ENCODE measurements at regions not wholly inside any gene's neighbourhood (a gene's known extent, or its start where the extent isn't known, plus 50 kb on each side); places are given as distances from the start of the nearest gene placed in this dataset.

GRCh38 chr10:4437791-4438190 lies 388.2 kb upstream of the AKR1E2 start:
- 67% methylated on average over 1 of the region's 1 CpG for WGBS

More at GRCh38 chr10:4437791-4438190, 388.2 kb upstream of the AKR1E2 start:
- DNase-seq (ENCODE audit: low spot score), result no peak
- Histone ChIP-seq H3K9me3 (ENCODE audit: control insufficient read depth in 4 of 4, low read length in 3 of 4) (peaks cover 0 to 12% (median 3%) of the 10 kb centered on the region in 4 donors), H3K4me3 (ENCODE audit: low read depth in 1 of 3, low read length in 3 of 3) (no peak overlapping the region), H3K9ac (ENCODE audit: low read depth in 1 of 2, low read length in 2 of 2) (no peak overlapping the region), H3K4me1 (ENCODE audit: control insufficient read depth in 4 of 4, insufficient read depth in 4 of 4, low read length in 3 of 4) (no peaks in the 10 kb centered on the region), H3K36me3 (ENCODE audit: control insufficient read depth in 4 of 4, insufficient read depth in 3 of 4, low read depth in 1 of 4, low read length in 3 of 4) (no peaks in the 10 kb centered on the region), H3K27me3 (ENCODE audit: control insufficient read depth in 4 of 4, insufficient read depth in 4 of 4, low read length in 3 of 4) (no peaks in the 10 kb centered on the region), H3K27ac (ENCODE audit: low read depth in 1 of 2, low read length in 2 of 2) (no peak overlapping the region)
- TF ChIP-seq FOXA1 (IDR thresholded peaks at IDR 0.05) (no peak), TAF1 (conservative IDR thresholded peaks at IDR 0.05) (no peak), REST (IDR thresholded peaks at IDR 0.05) (no peak), JUND (IDR thresholded peaks at IDR 0.05) (no peak), NR2F2 (IDR thresholded peaks at IDR 0.05) (no peak), RAD21 (IDR thresholded peaks at IDR 0.05) (no peak), MAX (IDR thresholded peaks at IDR 0.05) (no peak), HNF4A (conservative IDR thresholded peaks at IDR 0.05) (no peak), YY1 (IDR thresholded peaks at IDR 0.05) (no peak), HNF4G (IDR thresholded peaks at IDR 0.05) (no peak), GABPA (IDR thresholded peaks at IDR 0.05 in 1 of 2, conservative IDR thresholded peaks at IDR 0.05 in 1 of 2) (no peak), EGR1 (IDR thresholded peaks at IDR 0.05; ENCODE audit: low read depth in 2 of 2) (no peak), SP1 (IDR thresholded peaks at IDR 0.05) (no peak), FOXA2 (IDR thresholded peaks at IDR 0.05) (no peak), RXRA (IDR thresholded peaks at IDR 0.05) (no peak)
- TF ChIP-seq, protein P1, sequence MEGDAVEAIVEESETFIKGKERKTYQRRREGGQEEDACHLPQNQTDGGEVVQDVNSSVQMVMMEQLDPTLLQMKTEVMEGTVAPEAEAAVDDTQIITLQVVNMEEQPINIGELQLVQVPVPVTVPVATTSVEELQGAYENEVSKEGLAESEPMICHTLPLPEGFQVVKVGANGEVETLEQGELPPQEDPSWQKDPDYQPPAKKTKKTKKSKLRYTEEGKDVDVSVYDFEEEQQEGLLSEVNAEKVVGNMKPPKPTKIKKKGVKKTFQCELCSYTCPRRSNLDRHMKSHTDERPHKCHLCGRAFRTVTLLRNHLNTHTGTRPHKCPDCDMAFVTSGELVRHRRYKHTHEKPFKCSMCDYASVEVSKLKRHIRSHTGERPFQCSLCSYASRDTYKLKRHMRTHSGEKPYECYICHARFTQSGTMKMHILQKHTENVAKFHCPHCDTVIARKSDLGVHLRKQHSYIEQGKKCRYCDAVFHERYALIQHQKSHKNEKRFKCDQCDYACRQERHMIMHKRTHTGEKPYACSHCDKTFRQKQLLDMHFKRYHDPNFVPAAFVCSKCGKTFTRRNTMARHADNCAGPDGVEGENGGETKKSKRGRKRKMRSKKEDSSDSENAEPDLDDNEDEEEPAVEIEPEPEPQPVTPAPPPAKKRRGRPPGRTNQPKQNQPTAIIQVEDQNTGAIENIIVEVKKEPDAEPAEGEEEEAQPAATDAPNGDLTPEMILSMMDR (IDR thresholded peaks at IDR 0.05; ENCODE audit: low read depth, low read length, missing input control), result no peak
- TF ChIP-seq, protein P2, sequence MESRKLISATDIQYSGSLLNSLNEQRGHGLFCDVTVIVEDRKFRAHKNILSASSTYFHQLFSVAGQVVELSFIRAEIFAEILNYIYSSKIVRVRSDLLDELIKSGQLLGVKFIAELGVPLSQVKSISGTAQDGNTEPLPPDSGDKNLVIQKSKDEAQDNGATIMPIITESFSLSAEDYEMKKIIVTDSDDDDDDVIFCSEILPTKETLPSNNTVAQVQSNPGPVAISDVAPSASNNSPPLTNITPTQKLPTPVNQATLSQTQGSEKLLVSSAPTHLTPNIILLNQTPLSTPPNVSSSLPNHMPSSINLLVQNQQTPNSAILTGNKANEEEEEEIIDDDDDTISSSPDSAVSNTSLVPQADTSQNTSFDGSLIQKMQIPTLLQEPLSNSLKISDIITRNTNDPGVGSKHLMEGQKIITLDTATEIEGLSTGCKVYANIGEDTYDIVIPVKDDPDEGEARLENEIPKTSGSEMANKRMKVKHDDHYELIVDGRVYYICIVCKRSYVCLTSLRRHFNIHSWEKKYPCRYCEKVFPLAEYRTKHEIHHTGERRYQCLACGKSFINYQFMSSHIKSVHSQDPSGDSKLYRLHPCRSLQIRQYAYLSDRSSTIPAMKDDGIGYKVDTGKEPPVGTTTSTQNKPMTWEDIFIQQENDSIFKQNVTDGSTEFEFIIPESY (IDR thresholded peaks at IDR 0.05), result no peak
- TF ChIP-seq, protein P3, sequence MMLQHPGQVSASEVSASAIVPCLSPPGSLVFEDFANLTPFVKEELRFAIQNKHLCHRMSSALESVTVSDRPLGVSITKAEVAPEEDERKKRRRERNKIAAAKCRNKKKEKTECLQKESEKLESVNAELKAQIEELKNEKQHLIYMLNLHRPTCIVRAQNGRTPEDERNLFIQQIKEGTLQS (IDR thresholded peaks at IDR 0.05), result no peak

Measured in liver (tissue), 8 donors.